Mucosa of gallbladder (tissue), 1 donor: ENCODE measurements at regions not wholly inside any gene's neighbourhood (a gene's known extent, or its start where the extent isn't known, plus 50 kb on each side); places are given as distances from the start of the nearest gene placed in this dataset.
A peak's percentile ranks its signal among the peaks of the same experiment; 100 is the strongest.
"Not testable (repeated sequence)": the region's sequence is repeated elsewhere in the genome, so short reads cannot be mapped to it uniquely, and the experiment has no call there.

Experiments used
- DNase-seq: peaks from one replicate; pipeline ENCODE4 v3.0.0-alpha.2; 2020; ENCODE audit warnings: low spot score
- donor health status: DM: no; HTN: no; CAD: no.

DNA sequence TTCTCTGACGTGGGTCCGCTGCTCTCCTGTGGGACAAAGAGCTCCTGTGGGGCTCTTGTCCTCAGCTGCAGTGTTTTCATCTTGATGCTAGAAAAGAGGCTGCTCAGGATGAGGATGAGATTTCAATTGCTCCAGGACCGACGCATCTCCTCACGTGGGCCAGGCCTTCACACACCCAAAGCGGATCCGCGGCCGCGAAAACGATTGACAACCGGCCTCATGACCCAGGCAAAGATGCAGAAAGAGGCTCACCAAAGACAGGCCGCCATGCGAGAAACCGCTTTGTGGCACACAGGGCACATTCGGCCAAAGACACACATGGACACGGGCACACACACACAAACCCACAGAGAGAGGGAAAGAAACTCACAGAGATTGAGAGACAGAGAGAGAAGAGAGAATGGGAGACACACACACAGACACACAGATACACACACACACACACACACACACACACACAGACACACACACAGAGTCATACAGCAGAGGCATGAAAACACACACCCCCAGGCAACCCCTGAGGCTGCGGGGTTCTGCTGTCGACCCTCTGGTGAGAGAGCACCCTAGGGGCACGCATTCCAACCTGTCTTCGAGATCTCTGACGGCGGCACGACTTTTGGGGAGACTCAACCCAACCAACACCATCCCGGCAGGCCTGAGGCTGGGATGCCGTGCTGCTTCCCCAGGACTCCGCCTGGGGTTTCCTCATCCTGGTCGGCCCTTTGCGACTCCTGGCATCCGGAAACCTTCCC, 168.5 kb upstream of the ZNF337 start:
- not testable (repeated sequence) for DNase-seq

DNA sequence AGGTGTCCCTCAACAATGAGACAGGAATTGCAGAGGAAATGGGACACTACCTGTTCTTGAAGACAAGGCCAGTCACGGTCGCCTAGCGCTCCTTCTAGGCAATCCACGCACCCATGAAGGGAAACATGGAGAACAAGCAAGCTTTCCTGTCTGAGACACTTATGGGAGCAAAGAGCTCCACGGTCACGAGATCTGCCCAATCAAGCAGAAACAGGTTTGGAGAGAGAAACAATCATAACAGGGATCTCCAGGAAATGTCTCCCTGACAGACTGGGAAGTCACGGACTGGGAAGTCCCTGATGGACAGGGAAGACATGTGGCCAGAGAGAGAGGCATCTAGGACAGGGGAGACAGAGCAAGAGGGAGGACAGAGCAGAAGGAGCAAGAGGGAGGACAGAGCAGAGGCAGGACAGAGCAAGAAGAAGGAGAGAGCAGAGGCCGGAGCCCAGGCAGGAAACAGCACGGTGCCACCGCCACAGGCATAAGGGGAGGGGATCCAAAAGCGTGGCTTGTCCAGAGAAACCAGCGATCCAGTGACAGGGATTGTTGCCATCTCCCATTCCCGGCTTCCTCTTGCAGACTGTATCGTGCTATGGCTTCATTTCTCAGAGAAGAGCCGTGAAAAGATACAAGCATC, 167.8 kb upstream of the ZNF337 start:
- no peak for DNase-seq

DNA sequence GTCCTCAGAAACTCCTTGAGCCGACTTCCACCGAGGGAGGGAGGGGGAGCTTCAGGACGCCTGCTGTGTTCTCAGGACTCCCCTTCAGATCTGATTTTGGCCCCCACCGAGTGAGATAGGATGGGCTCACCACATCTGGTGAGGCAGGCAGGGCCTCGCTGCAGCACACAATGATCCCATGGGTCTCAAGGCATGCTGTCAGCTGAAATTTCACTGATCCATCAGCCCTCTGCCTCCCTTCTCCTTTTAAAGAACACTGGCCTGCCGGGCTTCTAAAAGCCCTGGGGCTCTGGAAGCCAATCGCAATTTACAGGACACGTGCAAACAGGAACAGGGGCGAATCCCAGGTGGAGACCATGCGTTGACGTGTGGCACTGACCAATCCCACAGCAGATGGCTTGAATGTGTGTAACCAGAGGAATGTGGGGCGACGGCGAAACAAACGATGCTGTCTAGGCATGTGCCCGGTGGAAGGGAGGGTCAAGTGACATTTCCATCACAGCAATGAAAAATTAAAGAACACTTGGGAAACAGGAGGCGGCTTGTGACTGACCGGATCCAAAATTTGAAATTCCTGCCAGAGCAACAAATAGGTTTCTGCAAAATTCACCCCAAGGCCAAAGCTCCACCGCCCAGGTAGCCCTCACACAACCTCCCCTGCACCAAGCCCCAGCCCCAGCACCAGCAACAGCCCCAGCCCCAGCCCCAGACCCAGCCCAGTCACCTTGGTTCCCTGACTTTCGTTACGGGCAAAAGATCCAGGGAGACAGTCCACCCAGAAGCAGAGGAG, 167.1 kb upstream of the ZNF337 start:
- DNase-seq, result no peak

DNA sequence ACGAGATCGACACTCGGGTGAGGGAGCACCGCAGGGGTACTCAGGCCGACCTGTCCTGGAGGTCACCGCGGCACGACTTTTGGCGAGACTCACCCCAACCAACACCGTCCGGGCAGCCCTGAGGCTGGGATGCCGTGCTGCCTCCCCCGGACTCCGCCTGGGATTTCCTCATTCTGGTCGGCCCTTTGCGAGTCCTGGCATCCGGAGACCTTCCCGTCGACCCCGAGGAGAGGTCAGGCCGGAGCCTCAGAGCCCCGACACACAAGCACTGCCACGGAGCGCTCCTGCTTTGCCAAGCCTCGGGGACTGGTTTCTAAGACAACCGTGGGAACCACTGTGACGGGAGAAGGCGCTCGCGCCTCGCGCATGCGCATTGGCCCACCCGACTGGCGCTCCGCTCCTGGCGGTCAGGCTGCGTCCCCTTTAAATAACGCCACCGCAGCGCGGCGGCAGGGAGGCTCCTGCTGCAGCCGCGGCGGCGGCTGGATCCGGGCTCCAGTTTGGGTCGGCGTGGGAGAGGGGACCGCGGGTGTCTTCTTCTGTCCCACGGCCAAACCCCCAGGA, 166.4 kb upstream of the ZNF337 start:
- DNase-seq, result peak; percentile 89

DNA sequence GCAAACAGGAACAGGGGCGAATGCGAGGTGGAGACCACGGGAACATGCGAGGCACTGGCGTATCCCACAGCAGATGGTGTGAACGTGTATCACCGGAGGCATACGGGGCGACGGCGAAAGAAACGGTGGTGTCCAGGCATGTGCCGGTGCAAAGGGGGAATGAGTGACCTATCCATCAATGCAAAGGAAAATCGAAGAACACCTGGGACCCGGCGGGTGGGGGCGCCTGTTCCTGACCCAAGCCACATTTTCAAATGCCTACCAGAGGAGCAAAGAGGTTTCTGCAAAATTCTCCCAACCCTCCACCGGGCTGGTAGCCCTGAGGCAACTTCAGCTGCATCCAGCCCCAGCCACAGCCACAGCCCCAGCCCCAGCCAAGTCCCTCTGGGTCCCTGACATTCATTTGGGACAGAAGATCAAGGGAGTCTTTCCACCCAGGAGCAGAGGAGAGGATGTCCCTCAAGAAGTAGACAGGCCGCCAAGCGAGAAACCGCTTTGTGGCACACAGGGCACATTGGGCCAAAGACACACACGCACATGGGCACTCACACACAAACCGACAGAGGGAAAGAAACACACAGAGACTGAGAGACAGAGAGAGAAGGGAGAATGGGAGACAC, 164.0 kb upstream of the ZNF337 start:
- no peak for DNase-seq

DNA sequence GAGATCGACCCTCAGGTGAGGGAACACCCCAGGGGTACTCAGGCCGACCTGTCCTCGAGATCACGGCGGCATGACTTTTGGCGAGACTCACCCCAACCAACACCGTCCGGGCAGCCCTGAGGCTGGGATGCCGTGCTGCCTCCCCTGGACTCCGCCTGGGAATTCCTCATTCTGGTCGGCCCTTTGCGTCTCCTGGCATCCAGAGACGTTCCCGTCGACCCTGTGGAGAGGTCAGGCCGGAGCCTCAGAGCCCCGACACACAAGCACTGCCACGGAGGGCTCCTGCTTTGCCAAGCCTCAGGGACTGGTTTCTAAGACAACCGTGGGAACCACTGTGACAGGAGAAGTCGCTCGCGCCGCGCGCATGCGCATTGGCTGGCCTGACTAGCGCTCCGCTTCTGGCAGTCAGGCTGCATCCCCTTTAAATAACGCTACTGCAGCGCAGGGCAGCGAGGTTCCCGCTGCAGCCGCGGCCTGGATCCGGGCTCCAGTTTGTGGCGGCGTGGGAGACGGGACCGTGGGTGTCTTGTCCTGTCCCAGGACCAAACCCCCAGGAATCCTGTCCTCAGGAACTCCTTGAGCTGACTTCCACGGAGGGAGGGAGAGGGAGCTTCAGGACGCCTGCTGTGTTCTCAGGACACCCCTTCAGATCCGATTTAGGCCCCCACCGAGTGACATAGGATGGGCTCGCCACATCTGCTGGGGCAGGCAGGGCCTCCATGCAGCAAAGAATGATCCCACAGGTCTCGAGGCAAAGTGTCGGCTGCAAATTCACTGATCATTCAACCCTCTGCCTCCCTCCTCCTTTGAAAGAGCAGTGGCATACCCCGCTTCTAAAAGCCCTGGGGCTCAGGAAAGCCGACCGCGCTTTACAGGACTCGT, 163.2 kb upstream of the ZNF337 start:
- peak; percentile 51 for DNase-seq

DNA sequence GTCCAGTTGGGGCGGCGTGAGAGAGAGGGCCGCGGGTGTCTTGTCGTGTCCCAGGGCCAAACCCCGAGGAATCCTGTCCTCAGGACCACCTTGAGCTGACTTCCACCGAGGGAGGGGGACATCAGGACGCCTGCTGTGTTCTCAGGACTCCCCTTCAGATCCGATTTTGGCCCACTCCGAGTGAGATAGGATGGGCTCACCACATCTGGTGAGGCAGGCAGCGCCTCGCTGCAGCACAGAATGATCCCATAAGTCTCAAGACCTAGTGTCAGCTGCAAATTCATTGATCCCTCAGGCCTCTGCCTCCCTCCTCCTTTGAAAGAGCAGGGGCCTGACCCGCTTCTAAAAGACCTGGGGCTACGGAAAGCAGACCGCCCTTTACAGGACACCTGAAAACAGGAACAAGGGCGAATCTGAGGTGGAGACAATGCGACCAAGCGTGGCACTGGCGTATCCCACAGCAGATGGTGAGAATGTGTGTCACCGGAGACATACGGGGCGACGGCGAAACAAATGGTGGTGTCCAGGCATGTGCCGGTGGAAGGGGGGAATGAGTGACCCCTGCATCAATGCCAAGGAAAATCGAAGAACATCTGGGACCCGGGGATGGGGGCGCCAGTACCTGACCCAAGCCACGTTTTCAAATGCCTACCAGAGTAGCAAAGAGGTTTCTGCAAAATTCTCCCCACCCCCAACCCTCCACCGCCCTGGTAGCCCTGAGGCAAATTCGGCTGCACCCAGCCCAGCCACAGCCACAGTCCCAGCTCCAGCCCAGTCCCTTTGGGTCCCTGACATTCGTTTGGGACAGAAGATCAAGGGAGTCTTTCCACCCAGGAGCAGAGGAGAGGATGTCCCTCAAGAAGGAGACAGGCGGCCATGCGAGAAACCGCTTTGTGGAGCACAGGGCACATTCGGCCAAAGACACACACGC, 162.1 kb upstream of the ZNF337 start:
- DNase-seq, result no peak

DNA sequence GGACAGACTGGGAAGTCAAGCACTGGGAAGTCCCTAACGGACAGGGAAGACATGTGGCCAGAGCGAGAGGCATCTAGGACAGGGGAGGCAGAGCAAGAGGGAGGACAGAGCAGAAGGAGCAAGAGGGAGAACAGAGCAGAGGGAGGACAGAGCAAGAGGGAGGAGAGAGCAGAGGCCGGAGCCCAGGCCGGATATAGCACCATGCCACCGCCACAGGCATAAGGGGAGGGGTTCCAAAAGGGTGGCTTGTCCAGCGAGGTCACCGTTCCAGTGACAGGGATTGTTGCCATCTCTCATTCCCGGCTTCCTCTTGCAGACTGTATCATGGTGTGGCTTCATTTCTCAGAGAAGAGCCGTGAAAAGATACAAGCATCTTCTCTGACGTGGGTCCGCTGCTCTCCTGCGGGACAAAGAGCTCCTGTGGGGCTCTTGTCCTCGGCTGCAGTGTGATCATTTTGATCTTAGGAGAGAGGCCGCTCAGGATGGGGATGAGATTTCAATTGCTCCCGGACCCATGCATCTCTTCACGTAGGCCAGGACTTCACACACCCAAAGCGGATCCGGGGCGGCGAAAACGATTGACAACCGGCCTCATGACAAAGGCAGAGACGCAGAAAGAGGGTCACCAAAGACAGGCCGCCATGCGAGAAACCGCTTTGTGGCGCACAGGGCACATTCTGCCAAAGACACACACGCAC, 160.6 kb upstream of the ZNF337 start:
- not testable (repeated sequence) for DNase-seq

DNA sequence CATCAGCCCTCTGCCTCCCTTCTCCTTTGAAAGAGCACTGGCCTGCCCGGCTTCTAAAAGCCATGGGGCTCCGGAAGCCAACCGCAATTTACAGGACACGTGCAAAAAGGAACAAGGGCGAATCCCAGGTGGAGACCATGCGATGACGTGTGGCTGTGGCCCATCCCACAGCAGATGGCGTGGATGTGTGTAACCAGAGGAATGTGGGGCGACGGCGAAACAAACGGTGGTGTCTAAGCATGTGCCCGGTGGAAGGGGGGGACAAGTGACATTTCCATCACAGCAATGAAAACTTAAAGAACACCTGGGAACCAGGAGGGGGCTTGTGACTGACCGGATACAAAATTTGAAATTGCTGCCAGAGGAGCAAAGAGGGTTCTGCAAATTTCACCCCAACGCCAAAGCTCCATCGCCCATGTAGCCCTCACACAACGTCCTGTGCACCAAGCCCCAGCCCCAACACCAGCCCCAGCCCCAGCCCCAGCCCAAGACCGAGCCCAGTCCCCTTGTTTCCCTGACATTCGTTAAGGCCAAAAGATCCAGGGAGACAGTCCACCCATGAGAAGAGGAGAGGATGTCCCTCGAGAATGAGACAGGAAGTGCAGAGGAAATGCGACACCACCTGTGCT, 159.7 kb upstream of the ZNF337 start:
- no peak for DNase-seq

DNA sequence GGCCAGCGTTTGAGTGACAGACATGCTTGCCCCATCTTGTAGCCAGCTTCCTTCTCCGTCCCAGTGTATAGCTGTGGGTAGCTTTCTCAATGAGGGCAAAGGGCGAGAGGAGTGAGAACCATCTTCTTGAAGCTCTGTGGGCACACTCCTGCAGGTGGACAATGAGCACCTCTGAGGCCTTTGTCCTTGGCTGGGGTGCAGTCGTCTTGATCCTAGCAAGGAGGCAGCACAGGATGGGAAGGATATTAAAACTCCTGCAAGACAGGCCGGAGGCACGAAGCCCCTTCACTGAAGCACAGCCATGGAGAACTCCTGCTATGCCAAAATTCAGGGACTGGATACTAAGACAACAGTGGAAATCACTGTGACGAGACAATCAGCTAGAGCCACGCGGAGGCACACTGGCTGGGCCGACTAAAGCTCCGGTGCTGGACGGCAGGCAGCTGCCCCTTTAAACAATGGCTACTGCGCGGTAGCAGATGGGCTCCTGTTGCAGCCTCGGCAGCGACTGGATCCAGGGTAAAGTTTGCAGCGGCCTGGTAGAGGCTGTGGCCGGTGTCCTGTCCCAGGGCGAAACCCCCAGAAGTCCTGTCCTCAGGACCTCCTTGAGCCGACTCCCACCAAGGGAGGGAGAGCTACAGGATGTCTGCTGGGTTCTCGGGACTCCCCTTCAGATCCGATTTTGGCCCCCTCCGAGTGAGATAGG, 159.0 kb upstream of the ZNF337 start:
- DNase-seq, result not testable (repeated sequence)

DNA sequence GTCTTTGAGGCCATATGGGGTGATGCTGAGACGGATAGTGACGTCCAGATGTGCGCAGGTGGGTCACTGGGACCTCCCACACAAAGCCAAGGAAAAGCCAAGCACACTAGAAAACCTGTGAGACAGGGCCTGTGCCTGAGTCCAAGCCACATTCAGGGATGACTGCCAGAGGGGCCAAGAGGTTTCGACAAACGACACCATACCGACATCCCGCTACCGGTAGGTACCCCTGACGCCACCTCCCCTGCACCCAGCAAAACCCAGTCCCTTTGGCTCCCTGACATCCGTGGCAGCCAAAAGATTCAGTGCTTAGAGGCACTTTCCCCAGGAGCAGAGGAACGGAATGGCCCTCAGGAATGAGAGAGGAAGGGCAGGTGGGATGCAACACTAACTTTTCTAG, 158.0 kb upstream of the ZNF337 start:
- DNase-seq, result not testable (repeated sequence)

DNA sequence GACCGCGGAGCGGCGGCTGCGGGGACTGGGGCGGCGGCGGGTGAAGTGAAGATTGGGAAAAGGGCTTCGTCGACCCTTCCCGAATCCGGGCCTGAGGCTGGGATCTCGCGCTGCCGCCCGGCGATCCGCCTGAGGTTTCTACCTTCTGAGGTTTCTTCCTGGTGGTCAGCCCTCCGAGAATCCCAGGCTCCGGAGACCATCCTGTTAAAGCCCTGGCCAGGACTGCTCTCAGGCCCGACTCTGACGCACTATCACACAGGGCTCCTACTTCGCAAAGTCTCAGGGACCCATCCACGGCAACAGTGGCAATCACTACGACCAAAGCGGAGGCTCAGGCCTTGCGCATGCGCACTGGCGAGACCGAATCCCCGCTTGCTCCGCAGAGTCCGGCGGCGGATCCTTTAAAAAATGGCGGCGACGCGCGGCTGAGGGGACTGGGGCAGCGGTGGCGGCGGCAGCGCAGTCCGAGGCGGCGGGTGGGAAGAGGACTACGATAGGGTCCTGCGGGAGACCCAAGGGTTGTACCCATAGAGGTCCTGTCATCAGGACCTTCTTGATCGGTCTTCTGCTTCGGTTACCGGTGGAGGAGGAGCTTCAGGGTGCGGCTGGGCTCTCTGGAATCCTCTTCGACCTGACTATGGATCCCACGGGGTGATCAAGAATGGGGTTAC, 157.2 kb upstream of the ZNF337 start:
- peak; percentile 89 for DNase-seq

DNA sequence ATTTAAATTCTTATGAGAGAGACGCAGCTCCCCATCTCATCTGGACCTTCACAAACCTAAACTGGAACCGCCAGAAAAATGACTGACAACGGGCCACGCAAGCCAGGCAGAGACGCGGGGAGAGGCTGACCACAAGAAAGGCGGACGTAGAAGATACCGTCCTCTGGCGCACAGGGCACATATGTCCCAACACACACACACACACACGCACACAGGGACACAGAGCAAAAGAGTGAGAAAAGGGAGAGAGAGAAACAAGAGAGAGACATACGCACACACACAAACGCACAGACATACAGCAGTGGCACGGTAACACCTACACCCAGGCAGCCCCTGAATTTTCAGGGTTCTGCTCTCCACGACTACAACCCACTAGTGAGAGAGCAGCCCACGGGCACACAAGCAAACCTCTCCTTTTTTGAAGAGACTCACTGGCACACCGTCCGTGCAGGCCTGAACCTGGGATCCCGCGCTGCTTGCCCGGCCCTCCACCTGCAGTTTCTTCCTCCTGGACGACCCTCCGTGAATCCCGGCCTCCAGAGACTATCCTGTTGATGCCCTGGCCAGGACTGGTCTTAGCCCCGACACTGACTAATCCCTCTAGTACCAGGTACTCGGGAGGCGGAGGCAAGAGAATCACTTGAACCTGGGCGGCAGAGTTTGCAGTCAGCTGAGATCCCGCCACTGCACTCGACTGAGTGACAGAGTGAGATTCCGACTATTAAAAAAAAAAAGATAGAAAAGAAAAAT, 156.5 kb upstream of the ZNF337 start:
- DNase-seq, result not testable (repeated sequence)

DNA sequence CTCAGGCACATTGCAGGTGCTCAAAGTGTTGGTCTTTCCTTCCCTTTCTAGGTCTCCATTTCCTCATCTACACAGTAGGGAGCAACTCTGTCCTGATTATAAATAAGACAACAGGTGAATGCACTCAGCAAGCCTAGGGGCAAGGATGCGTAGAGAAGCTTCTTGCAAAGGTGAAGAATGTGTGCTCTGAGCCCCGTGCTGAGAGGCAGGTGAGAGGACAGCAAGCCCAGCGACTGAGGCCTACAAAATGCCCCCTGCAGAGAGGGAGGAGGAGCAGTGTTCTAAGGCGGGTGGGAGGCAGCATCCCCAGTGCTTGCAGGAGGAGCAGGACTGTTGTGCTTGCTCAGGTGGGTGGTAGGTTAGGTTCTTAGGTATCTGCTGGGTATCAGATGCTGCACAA, 153.5 kb upstream of the ZNF337 start:
- not testable (repeated sequence) for DNase-seq

DNA sequence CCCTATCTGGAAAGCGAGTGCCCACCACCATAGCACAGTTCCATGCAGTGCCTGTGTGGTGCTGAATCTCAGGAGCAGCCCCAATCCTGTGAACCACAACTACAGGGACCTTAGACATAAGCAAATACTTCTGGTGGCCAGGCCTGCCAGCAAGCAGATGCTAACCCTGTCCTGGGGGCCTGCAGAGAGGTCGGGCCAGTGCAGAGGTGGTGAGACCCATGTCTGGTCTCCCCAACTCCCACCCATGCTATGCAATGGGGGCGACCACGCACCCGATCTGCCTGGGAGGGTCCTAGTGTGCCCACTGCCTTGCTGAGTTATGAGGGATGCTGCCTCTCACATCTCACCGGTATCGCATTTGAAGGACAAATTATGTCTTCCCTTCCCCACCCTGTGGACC, 151.6 kb upstream of the ZNF337 start:
- DNase-seq, result no peak

DNA sequence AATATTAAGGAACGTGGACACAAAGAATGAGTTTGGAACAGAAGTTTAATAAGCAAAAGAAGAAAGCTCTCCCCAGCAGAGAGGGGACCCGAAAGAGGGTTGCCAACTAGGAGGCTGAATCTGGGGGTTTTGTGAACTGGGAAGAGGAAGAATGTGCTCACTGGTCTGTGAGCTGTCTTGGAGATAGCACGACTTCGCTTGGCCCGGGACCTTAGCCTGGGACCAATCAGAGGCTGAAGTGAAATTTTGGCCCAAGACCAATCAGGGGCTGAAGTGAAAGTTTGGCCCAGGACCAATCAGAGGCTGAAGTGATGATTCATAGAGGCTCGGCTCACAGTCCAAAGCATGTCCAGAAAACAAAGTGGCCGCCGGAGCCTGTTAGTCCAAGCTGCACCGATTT, 148.0 kb upstream of the ZNF337 start:
- not testable (repeated sequence) for DNase-seq

DNA sequence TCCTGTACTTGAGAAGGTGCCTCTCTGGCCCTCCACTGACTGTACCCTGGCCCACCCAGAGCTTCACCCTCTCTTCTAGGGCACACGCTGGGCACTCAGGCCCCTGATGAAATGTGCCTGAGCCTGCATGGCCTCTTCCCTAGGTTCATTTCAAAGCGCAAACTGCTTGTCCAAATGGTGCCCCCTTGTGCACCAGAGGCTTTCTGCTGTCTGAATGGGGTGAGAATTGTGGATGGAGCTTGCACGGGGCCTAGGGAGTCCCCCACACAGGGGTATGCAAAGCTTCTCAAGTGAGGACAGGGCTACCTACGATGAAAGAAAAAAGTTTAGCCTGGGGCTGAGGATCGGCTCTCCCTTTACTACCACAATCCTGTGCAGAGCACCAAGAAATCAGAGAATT, 116.9 kb upstream of the ZNF337 start:
- DNase-seq, result not testable (repeated sequence)
